GM23248 (cell line): ENCODE measurements at regions not wholly inside any gene's neighbourhood (a gene's known extent, or its start where the extent isn't known, plus 50 kb on each side); places are given as distances from the start of the nearest gene placed in this dataset.

Experiments used
- EZH2 ChIP-seq: fragments of 200-600 bp; sonication (generic); IDR thresholded peaks from 2 replicates; pipeline ENCODE4 v1.6.1; 2018; ENCODE audit warnings: antibody characterized with exemption, mild to moderate bottlenecking; ENCODE audit not compliant: insufficient read depth, poor library complexity, severe bottlenecking
- EZH2phosphoT487 ChIP-seq: fragments of 200-600 bp; sonication (generic); IDR thresholded peaks from 2 replicates; pipeline ENCODE4 v1.6.1; 2018; ENCODE audit warnings: antibody characterized with exemption, moderate library complexity, mild to moderate bottlenecking, low read depth; ENCODE audit not compliant: insufficient read depth

- TF ChIP-seq EZH2 (no peak), EZH2phosphoT487 (no peak)
Observed at GRCh38 chr10:76774987-76775603, 862.5 kb downstream of the KCNMA1 start.
